ENCODE measurements at regions not wholly inside any gene's neighbourhood (a gene's known extent, or its start where the extent isn't known, plus 50 kb on each side); places are given as distances from the start of the nearest gene placed in this dataset.

DNA sequence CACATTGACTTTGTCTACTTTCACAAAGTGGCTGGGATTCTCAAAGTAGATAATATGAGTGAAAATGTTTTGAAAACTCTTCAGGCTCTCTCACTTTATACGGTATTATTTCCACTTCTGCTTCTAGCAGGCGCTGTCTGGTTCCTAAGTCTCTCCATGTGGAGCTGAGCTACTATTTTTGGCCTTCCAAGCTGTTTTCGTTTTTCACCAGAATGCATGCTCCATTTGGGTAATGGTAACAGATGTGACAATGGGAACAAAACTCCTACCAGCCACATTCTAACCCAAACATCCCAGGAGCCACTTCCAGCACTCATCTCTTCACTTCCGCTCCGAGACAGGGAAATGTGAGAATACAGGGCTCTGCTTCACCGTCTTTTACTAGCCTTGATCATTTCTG is 586.7 kb downstream of the NTRK3 start:
- no peak for TF ChIP-seq EP300 (IDR thresholded peaks at IDR 0.05)
- TF ChIP-seq, protein P1, sequence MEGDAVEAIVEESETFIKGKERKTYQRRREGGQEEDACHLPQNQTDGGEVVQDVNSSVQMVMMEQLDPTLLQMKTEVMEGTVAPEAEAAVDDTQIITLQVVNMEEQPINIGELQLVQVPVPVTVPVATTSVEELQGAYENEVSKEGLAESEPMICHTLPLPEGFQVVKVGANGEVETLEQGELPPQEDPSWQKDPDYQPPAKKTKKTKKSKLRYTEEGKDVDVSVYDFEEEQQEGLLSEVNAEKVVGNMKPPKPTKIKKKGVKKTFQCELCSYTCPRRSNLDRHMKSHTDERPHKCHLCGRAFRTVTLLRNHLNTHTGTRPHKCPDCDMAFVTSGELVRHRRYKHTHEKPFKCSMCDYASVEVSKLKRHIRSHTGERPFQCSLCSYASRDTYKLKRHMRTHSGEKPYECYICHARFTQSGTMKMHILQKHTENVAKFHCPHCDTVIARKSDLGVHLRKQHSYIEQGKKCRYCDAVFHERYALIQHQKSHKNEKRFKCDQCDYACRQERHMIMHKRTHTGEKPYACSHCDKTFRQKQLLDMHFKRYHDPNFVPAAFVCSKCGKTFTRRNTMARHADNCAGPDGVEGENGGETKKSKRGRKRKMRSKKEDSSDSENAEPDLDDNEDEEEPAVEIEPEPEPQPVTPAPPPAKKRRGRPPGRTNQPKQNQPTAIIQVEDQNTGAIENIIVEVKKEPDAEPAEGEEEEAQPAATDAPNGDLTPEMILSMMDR (IDR thresholded peaks at IDR 0.05) = no peak
